ENCODE measurements at regions not wholly inside any gene's neighbourhood (a gene's known extent, or its start where the extent isn't known, plus 50 kb on each side); places are given as distances from the start of the nearest gene placed in this dataset.

- TF ChIP-seq CTCF (IDR thresholded peaks at IDR 0.05; ENCODE audit: control insufficient read depth, insufficient read depth, low read depth, low read length, missing control alignments) = no peak
- no peak overlapping the region for H3K4me3 ChIP-seq (ENCODE audit: control insufficient read depth, low read depth, low read length)
- no peak for DNase-seq (ENCODE audit: low read depth)
These were observed 121.5 kb upstream of the RIPOR2 start for GRCh38 chr6:25057111-25057905.

GRCh38 chr6:25058441-25058840, 122.7 kb upstream of the RIPOR2 start:
- H3K4me3 ChIP-seq (ENCODE audit: control insufficient read depth, low read depth, low read length) = no peak overlapping the region
- no peak for TF ChIP-seq CTCF (IDR thresholded peaks at IDR 0.05; ENCODE audit: control insufficient read depth, insufficient read depth, low read depth, low read length, missing control alignments)
- no peak for DNase-seq (ENCODE audit: low read depth)

GRCh38 chr6:25058941-25059340, 123.2 kb upstream of the RIPOR2 start:
- no peak for DNase-seq (ENCODE audit: low read depth)
- no peak overlapping the region for H3K4me3 ChIP-seq (ENCODE audit: control insufficient read depth, low read depth, low read length)
- no peak for TF ChIP-seq CTCF (IDR thresholded peaks at IDR 0.05; ENCODE audit: control insufficient read depth, insufficient read depth, low read depth, low read length, missing control alignments)

- DNase-seq (ENCODE audit: low read depth) = no peak
- TF ChIP-seq CTCF (IDR thresholded peaks at IDR 0.05; ENCODE audit: control insufficient read depth, insufficient read depth, low read depth, low read length, missing control alignments) = no peak
- H3K4me3 ChIP-seq (ENCODE audit: control insufficient read depth, low read depth, low read length) = no peak overlapping the region
These were observed 124.8 kb upstream of the RIPOR2 start for GRCh38 chr6:25060522-25060921.

GRCh38 chr6:25061289-25061936, 125.7 kb upstream of the RIPOR2 start:
- no peak for TF ChIP-seq CTCF (IDR thresholded peaks at IDR 0.05; ENCODE audit: control insufficient read depth, insufficient read depth, low read depth, low read length, missing control alignments)
- DNase-seq (ENCODE audit: low read depth) = no peak
- H3K4me3 ChIP-seq (ENCODE audit: control insufficient read depth, low read depth, low read length) = no peak overlapping the region

- DNase-seq (ENCODE audit: low read depth) = no peak
- no peak for TF ChIP-seq CTCF (IDR thresholded peaks at IDR 0.05; ENCODE audit: control insufficient read depth, insufficient read depth, low read depth, low read length, missing control alignments)
- H3K4me3 ChIP-seq (ENCODE audit: control insufficient read depth, low read depth, low read length) = no peak overlapping the region
These were observed 126.5 kb upstream of the RIPOR2 start for GRCh38 chr6:25062070-25062811.

Measured in AG09309 (cell line).